HG03571 (cell line): ENCODE measurements at regions not wholly inside any gene's neighbourhood (a gene's known extent, or its start where the extent isn't known, plus 50 kb on each side); places are given as distances from the start of the nearest gene placed in this dataset.
"Not testable (repeated sequence)": the region's sequence is repeated elsewhere in the genome, so short reads cannot be mapped to it uniquely, and the experiment has no call there.

Experiments used
- ATAC-seq: cut with Tn5 transposase; IDR thresholded peaks from one replicate; pipeline ENCODE4 v1.9.1; 2021; ENCODE audit not compliant: unreplicated experiment

DNA sequence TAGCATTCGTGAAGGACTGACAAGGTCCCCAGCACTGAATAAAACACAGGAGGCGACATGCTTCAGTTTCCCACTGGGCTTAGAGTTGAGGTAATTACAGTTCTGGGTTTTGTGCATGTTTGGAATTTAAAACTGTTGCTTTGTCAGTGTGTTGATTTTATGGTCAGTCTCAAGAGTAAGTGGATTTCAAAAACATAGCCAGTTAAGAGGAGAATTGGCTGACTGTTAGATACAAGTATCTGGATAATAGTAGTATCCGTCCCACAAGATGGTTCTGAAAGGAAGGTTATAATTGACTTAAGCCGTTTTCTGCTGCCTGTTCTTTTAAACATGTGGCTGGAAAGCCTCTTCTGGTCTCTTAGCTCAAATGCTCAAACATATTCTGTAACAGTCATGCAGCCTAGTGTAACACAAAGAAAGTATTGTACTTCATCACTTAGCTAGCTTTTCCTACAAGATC is 170.9 kb downstream of the POLR1F start:
- no peak for ATAC-seq

DNA sequence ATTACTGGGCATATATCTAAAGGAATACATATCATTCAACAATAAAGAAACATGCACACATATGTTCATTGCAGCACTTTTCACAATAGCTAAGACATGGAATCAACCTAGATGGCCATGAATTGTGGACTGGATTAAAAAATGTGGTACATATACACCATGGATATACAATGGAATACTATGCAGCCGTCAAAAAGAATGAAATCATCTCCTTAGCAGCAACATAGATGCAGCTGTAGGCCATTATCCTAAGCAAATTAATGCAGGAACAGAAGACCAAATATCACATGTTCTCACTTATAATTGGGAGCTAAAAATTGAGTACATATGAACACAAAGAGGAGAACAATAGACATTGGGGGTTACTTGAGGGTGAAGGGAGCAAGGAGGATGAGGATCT is 175.6 kb downstream of the POLR1F start:
- no peak for ATAC-seq

DNA sequence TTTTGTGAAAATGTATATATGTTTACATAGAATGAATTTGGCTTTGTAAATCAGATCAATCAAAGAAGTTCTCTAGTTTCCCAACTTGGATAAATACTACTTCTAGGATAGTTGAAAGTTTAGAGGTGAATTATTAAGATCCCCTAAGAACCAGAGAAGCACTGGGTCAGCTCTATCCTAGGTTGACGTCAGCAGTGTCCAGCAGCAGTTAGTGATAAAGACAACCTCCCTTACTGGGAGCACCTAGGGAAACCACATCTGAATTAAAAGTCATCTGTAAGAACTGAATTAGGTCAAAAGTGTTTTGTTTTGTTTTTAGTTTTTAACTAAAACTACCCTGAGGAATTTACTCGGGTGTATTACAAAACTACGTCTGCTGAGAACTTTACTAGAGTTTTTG is 178.0 kb downstream of the POLR1F start:
- no peak for ATAC-seq

DNA sequence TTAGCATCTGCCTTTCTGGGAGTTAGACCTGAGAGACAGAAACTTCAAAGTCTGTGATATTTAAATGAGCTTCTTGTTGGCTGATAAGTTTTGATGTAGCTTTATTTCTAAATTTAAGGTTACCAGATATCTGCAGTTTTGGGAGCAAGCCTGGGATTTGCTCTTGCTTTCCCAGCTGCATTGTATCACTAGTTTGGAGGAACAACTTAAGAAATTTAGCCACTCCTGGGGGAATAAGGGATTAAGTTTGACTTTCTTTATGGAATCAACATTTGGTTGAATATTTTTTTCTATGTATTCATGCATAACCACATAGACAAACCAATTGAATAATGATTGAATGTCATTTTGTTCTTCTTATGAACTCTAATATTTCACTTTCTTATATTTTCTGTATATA is 178.6 kb downstream of the POLR1F start:
- no peak for ATAC-seq

DNA sequence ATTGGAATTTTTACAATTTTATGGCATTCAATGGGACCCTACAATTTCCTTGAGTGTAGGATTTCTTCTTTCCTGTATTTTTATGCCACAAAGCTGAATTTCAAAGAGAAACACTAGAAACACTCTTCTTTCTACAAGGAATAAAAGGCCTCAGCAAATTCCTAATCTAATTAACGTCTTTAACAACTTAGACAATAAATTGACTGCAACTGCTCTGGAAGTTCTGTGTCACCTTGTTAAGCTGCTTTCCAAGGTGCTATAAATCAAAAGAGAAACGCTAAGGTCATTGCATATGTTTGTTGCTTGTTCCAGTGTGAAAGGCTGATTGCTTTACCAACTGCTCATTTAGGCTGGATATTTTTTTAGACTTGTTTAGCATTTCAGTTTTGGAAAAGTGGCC is 182.2 kb downstream of the POLR1F start:
- ATAC-seq, result no peak

DNA sequence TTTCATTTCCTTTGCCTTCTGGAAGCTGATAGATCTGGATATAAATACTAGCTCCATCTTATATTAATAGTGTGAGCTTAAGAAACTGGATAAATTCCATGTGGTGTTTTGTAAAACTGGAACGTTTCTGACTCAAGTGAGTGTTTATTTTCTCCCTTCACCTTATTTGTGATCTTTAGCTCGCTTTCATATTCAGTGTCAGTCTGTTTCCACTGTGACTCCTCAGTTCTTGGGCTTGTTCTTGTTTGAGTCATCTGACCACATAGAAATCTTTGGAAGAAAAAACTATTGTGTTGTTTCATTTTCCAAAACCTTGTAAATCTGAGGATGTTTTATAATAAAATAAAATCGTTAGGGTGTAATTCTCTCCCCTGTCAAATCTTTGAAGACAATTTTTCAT is 186.4 kb downstream of the POLR1F start:
- ATAC-seq, result no peak

DNA sequence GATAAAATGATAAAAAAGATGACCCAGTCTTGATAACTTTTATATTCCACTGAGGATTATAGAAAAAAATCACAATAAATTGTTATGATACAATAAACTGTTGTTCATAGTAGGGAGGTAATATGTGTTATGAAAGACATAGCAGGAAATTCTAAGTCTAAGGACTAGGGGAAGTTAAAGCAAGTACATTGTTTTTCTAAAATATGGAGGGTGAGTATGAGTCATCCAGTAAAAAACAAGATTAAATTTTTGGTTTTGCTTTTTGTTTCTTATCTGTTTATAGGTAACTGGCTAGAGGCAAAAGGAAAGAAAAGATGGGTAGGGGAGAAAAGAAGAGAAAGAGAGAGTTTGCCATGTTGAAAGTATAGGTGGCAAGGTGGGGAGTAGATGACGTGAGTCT is 188.4 kb downstream of the POLR1F start:
- ATAC-seq, result no peak

DNA sequence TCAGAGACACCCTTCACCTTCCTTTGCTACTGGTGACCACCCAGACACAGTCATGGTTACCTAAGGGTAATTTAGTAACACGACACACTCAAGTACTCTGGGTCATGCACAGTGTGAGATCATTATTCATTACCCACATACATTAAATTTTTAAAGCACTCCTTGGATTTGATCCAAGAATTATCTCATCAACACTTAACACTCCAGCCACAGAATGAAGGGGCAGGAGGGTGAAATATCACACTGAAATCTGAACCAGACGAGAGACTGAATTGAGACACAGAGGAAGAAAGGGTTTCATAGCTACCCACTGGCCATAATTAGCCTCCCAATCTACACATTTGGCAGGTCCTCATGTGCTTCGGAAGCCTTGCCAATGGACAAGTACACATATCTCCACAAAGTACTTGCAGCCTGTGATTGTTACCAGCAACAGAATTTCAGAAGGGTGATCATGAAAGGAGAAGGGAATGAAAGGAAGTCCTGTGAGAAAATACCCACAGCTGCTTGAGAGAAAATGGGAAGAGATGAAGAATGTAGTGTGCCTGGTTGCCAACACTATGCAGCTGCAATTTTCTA is 189.3 kb downstream of the POLR1F start:
- ATAC-seq, result no peak

DNA sequence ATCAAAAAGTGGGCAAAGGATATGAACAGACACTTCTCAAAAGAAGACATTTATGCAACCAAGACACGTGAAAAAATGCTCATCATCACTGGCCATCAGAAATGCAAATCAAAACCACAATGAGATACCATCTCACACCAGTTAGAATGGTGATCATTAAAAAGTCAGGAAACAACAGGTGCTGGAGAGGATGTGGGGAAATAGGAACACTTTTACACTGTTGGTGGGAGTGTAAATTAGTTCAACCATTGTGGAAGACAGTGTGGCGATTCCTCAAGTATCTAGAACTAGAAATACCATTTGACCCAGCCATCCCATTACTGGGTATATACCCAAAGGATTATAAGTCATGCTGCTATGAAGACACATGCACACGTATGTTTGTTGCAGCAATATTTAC is 191.3 kb downstream of the POLR1F start:
- not testable (repeated sequence) for ATAC-seq

DNA sequence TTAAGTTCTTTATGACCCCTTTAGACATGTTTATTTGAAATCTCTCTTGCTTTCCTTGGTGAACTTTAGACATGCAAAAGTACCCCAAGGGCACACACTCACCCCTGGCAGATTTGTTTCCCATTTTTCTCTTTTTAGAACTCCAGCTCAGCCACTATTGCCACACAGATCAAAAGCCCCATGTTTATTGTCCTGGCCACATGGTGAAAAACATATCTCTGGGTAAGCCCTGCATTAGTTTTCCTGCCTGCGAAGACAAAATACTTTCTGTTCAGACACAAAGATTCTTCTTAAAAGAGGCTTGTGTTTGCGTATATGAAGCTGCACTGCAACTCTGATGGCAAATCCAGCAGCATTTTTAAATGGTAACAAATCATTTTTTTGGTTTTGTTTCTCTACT is 200.0 kb downstream of the POLR1F start:
- no peak for ATAC-seq

DNA sequence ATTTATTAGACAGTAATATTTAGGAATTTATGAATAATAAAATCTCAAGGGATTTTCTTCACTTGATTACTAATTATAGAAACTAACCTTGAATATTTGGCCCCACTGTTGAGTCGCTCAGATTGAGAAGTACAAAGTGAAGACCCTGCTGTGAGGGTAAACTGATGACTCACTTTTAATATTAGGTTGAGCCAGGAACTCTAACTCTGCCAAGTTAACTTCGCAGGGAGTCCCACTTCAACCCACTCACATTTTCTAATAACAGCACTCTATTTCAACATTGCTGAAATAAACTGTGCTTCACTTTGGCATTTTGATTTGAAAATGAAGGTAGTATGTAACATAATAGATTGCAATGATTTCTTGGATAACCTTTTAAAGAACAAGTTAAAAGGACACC is 200.7 kb downstream of the POLR1F start:
- ATAC-seq, result no peak

DNA sequence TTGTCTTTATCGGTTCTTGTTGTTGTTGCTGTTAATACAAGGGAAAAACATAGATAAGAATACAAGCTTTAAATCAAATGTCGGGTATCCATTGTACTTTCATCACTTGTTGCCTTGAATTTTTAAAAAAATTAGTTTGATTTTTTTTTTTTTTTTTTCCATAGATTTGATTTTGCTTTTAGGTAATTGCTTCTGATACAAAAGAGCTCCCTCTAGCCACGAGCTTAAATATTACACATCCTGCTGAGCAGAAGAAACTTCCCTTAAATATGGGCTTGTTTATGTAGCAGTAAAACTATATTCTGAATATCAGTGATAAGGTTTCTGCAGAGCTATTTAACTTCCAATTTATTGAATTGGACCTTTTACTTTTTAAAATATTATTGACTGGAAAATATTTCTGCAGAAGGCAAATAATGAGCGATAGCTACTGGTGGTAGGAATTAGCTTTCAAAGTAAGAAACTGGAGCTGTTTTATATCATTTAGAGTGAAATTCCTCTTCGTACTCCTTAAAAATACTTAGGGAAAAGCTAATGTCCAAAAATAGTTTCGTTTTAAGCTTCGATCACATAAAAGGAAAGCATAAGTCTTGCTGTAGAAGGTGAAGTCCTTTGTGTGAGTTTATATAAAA is 216.9 kb downstream of the POLR1F start:
- ATAC-seq, result no peak

DNA sequence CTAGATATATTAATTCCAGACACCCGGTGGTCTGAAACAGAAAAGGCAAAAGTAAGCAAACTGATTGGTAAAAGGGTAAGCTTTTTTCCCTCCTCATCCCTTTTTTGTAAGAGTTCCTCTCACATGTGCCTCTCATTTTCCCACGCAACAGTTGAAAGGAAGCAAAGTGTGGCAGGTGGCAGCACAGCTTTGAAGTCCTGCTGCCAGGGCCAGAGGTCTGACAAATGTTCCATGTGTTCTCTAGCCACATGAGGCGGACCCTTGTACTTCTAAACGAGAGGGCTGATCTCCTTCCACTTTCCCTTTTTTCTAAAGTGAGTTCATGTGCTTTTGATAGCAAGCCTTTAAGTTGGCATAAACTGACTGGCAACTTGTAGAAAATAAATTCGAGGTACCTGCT is 217.5 kb downstream of the POLR1F start:
- ATAC-seq, result no peak

DNA sequence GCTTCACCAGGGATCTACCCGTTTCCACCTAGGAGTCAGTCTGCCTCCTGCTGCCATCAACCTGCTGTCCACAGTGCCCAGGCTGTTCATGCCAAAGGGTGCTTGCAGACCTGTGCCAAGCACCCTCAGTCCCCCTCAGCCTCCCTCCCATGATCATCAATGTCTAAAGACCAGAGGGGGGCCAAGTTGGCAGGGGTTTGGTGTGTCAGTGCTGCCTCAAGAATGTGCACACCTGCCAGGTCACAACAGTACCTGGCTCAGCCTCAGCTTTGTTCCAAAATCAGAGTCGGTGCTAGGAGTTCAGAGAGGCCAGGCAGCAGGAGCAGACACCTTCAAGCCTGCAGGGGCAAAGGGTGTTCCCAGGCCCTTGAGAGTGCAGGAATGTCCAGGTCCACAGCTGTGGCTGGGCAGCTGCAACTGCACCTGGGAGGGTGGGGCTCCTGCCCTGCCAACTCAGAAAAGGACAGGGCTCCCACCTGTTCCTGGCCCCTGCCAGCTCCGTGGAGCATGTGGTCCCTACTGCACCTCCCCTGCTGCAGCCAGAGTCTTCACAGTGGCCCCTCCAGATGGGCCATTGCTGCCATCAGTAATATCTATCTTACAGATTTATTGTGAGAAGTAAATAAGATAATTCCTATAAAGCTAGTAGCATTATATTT is 219.5 kb downstream of the POLR1F start:
- no peak for ATAC-seq

DNA sequence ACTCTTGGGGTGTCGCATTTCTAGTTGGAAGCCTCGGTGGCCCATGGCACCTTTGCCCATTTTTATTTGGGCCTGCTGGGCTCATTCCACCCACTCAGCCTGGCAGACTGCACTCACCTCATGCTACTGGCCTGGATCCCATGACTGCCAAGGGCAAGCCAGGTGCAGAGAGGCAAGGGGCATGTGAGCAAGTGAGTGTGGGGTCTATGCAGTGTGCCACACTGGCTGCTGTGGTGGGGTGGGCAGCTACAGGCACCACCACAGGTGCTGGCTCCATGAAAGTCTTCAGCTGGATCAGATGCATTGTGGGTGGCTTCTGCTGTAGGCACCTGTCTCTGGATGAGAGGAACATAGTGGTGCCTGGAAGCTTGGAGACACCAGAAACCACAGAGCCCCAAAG is 220.8 kb downstream of the POLR1F start:
- ATAC-seq, result no peak

DNA sequence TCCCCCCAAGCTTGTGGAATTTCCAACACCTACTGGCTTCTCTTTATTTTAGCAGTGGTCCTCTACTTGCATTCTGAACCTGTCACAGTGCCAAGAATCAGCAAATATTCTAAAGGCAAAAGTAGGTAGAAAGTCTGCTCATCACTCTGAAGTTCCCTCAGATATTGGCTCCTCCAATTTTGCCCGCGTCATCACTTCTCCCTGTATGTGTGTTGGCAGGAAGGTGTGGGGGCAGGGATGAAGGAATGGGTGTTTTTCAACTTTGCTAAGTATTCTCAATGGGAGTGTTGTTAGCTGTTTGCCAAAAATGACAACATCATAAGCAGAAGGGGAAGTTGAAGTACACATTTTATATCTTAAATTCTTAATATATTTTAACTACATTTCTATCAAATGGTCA is 226.2 kb downstream of the POLR1F start:
- no peak for ATAC-seq

DNA sequence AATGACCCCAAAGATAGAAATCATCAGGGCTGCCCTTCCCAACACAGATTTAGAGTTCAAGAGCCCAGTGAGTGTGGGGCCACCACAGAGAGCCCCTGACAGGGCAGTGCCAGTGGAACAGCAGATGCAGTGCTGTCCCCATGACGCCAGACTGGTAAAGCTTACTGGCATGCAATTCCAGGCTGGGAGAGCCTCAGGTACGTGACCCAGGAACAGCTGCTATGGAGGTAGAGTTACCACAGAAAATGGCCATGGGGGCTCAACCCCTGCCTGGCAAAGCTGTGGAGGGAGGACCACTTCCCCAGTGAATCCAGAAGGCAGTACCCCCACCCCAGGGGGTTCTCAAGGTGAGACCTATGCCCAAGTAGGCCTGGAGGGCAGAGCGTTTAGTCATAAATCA is 228.5 kb downstream of the POLR1F start:
- no peak for ATAC-seq

DNA sequence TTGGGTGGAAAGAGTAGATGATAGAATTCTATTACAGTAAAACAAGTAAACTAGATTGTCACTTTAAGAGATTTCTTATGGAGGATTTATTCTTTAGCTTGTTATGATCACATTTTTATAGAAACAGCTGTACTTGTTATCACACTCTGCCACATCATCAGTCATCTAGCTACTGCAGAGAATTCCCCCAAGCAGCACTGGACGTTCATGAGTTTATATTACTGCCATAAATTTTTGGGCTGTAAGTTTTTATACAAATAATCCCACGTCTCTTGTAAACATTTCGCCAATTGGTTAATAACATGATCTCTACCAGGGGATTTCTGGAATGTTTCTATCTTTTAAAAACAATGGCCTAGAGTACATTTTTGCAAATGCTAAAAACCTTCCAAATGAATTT is 238.8 kb downstream of the POLR1F start:
- no peak for ATAC-seq

DNA sequence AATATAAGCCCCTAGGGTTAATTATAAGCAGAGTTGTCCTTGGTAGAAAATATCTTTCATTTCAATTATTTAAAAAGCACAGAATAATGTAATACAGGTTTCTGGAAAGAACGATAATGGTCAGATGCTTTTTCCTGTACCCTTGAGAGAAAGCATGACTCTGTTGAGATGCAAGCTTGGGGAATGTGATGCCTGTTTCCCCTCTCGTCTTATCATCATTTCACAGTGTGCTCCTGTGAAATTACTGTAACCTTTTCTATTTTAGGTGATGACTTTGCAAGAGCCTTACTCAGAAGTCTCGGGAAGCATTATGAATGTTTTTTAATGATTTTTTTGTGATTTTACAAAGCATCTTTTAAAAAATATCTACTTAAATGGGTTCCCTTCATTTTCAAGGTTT is 243.0 kb downstream of the POLR1F start:
- no peak for ATAC-seq

DNA sequence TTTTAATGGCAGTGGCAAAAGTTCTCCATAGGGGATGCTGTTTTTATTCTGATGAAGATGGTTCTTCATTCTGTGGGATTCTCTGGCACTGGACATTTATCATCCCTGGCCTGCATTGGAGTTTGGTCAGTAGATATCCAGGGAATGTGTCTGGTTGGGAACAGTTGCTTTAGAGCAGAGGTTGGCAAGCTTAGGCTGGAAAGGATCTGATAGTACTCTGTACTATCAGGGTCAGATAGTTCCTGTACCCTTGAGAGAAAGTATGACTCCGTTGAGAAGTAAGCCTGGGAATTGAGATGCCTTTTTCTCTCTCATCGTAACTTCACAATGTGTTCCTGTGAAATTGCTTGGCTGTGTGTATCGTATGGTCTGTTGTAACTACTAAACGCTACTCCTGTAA is 244.1 kb downstream of the POLR1F start:
- ATAC-seq, result no peak

DNA sequence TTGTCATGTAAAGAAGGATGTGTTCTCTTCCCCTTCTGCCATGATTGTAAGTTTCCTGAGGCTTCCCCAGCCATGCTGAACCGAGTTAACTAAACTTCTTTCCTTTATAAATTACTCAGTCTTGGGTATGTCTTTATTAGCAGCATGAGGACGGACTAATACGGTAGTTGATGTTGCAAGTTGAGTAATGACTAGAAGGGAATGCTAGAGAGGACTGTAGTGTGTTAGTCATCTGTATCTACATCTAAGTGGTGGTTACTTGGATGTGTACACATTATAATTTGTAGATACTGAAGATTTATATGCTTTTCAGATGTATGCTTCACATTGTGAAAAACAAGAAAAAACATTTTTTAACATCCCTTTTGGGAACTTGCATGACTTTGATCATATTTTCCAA is 244.6 kb downstream of the POLR1F start:
- no peak for ATAC-seq

DNA sequence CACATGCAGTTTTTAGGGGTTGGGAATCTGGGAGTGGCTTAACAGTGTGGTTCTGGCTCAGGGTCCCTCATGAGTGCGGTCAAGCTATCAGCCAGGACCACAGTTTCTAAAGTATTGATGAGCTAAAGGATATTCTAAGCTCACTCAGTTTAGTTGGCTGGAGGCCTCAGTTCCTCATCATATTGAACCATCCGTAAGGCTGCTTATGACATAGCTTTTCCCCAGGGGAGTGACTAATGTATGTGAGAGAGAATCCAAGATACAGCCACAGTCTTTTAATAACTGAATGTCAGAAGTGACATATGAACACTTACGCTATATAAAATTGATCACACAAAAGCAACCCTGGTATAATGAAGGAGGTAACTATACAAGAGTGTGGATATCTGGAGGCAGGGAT is 245.3 kb downstream of the POLR1F start:
- ATAC-seq, result no peak

DNA sequence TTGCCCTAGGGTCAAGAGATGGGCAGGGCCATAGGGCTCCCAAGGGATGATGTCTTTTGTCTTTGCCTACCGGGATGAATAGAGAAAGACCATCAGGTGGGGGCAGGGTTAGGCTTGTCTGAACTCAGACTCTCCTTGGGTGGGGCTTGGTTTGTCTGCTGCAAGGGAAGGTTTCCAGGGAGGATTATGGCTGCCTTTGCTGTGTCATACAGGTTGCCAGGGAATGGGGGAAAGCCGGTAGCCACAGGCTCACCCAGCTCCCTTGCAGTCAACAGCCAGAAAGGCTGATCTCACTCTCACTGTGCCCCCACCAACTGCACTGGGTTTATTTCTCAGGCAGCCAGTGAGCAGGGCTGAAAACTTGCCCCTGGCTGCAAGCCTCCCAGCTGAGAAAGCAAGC is 253.2 kb downstream of the POLR1F start:
- no peak for ATAC-seq
